DND-41 (cell line): ENCODE measurements at regions not wholly inside any gene's neighbourhood (a gene's known extent, or its start where the extent isn't known, plus 50 kb on each side); places are given as distances from the start of the nearest gene placed in this dataset.
"Not testable (repeated sequence)": the region's sequence is repeated elsewhere in the genome, so short reads cannot be mapped to it uniquely, and the experiment has no call there.

ENCODE experiments used
- ATAC-seq: fragments of 200-7000 bp; cut with Tn5 transposase; 3 replicates; pipeline ENCODE4 v1.9.1; 2021; ENCODE audit warnings: low read depth; ENCODE audit not compliant: insufficient read depth
- DNase-seq: peaks from one replicate; pipeline ENCODE4 v3.0.0-alpha.2; 2020
- H2AFZ ChIP-seq: 2 replicates; pipeline ENCODE4 v1.6.0; 2012; ENCODE audit warnings: low read depth, low read length
- H3K27ac ChIP-seq: 2 replicates; pipeline ENCODE4 v1.5.1; 2012; ENCODE audit warnings: low read length, inconsistent platforms
- H3K27me3 ChIP-seq: fragments of 200-600 bp; sonication (generic); 2 replicates; pipeline ENCODE4 v1.6.0; 2012; ENCODE audit warnings: low read length, mild to moderate bottlenecking, inconsistent platforms; ENCODE audit not compliant: insufficient read depth, poor library complexity
- H3K36me3 ChIP-seq: 2 replicates; pipeline ENCODE4 v1.5.1; 2012; ENCODE audit warnings: low read length, inconsistent platforms; ENCODE audit not compliant: insufficient read depth
- H3K4me1 ChIP-seq: 2 replicates; pipeline ENCODE4 v1.5.1; 2012; ENCODE audit warnings: mild to moderate bottlenecking, low read length; ENCODE audit not compliant: insufficient read depth
- H3K4me2 ChIP-seq: 2 replicates; pipeline ENCODE4 v1.6.0; 2012; ENCODE audit warnings: mild to moderate bottlenecking, moderate library complexity, low read length, inconsistent platforms; ENCODE audit not compliant: insufficient read depth
- H3K4me3 ChIP-seq, 2 experiments: fragments of 200-600 bp in 1 of 2; shearing (Covaris generic) in 1 of 2; 2 replicates each; pipeline ENCODE4 v1.5.1; 2012 to 2016; ENCODE audit warnings: inconsistent platforms in 2 of 2, low read length in 2 of 2, mild to moderate bottlenecking in 2 of 2, low read depth in 1 of 2, moderate library complexity in 1 of 2
- H3K79me2 ChIP-seq: 2 replicates; pipeline ENCODE4 v1.6.0; 2012; ENCODE audit warnings: low read length, inconsistent platforms; ENCODE audit not compliant: insufficient read depth
- H3K9ac ChIP-seq: 2 replicates; pipeline ENCODE4 v1.6.0; 2012; ENCODE audit warnings: low read depth, mild to moderate bottlenecking, inconsistent platforms, low read length, moderate library complexity
- H3K9me3 ChIP-seq: 2 replicates; pipeline ENCODE4 v1.5.1; 2012; ENCODE audit warnings: low read length, moderate library complexity, mild to moderate bottlenecking, inconsistent platforms; ENCODE audit not compliant: insufficient read depth, severe bottlenecking
- H4K20me1 ChIP-seq: 2 replicates; pipeline ENCODE4 v1.6.0; 2012; ENCODE audit warnings: low read length; ENCODE audit not compliant: insufficient read depth
- CTCF ChIP-seq: IDR thresholded peaks from 2 replicates; pipeline ENCODE4 v1.5.1; 2012; ENCODE audit warnings: borderline replicate concordance, low read length, moderate library complexity, mild to moderate bottlenecking; ENCODE audit not compliant: poor library complexity, severe bottlenecking; ENCODE audit errors: extremely low read depth
- EZH2 ChIP-seq: IDR thresholded peaks from 3 replicates; pipeline ENCODE4 v1.6.1; 2012; ENCODE audit warnings: borderline replicate concordance, low read depth, mild to moderate bottlenecking, moderate library complexity, low read length, inconsistent platforms; ENCODE audit not compliant: severe bottlenecking

DNA sequence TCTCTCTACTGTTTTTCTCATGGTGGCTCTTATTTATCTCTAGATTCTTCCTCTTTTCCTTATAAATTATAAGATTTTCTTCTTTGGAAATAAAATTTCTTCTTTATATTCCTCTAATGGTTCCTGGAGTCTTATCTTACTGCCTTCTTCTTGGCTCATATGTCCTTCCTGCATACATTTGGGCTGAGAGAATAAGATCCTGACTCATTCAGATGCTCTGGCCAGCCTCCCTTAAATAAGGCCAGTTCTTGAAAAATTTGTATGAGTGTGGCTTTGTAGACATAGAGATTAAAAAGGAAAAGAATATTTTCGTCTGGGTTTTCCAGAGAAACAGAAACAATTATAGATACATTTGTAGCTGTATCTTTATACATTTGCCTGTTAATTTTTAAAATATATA, 411.3 kb downstream of the KIF20B start:
- Histone ChIP-seq H3K4me3 (no peak overlapping the region), H3K9me3 (no peaks in the 10 kb centered on the region), H3K79me2 (no peaks in the 10 kb centered on the region), H3K36me3 (no peaks in the 10 kb centered on the region), H3K9ac (no peak overlapping the region), H4K20me1 (no peaks in the 10 kb centered on the region), H3K4me2 (no peak overlapping the region), H3K27ac (no peak overlapping the region), H3K4me1 (no peaks in the 10 kb centered on the region), H3K27me3 (no peaks in the 10 kb centered on the region), H2AFZ (no peak overlapping the region)
- no peak for ATAC-seq
- no peak for DNase-seq
- no peak for TF ChIP-seq CTCF
- TF ChIP-seq EZH2: no peak

DNA sequence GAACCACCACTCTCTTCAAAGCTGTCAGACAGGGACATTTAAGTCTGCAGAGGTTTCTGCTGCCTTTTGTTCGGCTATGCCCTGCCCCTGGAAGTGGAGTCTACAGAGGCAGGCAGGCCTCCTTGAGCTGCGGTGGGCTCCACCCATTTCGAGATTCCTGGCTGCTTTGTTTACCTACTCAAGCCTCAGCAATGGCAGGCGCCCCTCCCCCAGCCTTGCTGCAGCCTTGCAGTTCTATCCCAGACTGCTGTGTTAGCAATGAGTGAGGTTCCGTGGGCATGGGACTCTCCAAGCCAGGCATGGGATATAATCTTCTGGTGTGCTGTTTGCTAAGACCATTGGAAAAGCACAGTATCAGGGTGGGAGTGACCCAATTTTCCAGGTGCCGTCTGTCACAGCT, 417.2 kb downstream of the KIF20B start:
- not testable (repeated sequence) for H3K36me3 ChIP-seq, ATAC-seq

GRCh38 chr10:90119631-90120280, 418.4 kb downstream of the KIF20B start:
- not testable (repeated sequence) for H3K27me3 ChIP-seq, H4K20me1 ChIP-seq, H3K4me2 ChIP-seq, DNase-seq, H3K9ac ChIP-seq, H3K36me3 ChIP-seq, H3K79me2 ChIP-seq, H3K9me3 ChIP-seq, ATAC-seq, H3K4me3 ChIP-seq, H2AFZ ChIP-seq, H3K4me1 ChIP-seq, H3K27ac ChIP-seq

More for the DNA sequence above, 417.2 kb downstream of the KIF20B start:
- not testable (repeated sequence) for H3K9ac ChIP-seq, H3K27me3 ChIP-seq, H3K79me2 ChIP-seq, H4K20me1 ChIP-seq, H2AFZ ChIP-seq, DNase-seq, H3K4me3 ChIP-seq, H3K9me3 ChIP-seq, H3K4me1 ChIP-seq, H3K27ac ChIP-seq, H3K4me2 ChIP-seq

- no peak overlapping the region for H3K27ac ChIP-seq
- H4K20me1 ChIP-seq: no peaks in the 10 kb centered on the region
- no peaks in the 10 kb centered on the region for H3K4me1 ChIP-seq
- TF ChIP-seq CTCF: no peak
- no peak overlapping the region for H3K9ac ChIP-seq
- H3K9me3 ChIP-seq: no peaks in the 10 kb centered on the region
- no peak overlapping the region for H3K4me3 ChIP-seq
- no peaks in the 10 kb centered on the region for H3K79me2 ChIP-seq
- DNase-seq (no peak), ATAC-seq (no peak)
- no peaks in the 10 kb centered on the region for H3K27me3 ChIP-seq
- no peak overlapping the region for H3K4me2 ChIP-seq
- no peak overlapping the region for H2AFZ ChIP-seq
- H3K36me3 ChIP-seq: no peaks in the 10 kb centered on the region
Observed at GRCh38 chr10:90125456-90126255, 424.3 kb downstream of the KIF20B start.
